Pulmonary artery endothelial cell (primary cell): ENCODE measurements at regions not wholly inside any gene's neighbourhood (a gene's known extent, or its start where the extent isn't known, plus 50 kb on each side); places are given as distances from the start of the nearest gene placed in this dataset.
A peak's percentile ranks its signal among the peaks of the same experiment; 100 is the strongest.
"Not testable (repeated sequence)": the region's sequence is repeated elsewhere in the genome, so short reads cannot be mapped to it uniquely, and the experiment has no call there.

Source experiments
- DNase-seq: peaks from one replicate; pipeline ENCODE4 v3.0.0-alpha.2; 2011; ENCODE audit warnings: low read depth, low spot score

DNA sequence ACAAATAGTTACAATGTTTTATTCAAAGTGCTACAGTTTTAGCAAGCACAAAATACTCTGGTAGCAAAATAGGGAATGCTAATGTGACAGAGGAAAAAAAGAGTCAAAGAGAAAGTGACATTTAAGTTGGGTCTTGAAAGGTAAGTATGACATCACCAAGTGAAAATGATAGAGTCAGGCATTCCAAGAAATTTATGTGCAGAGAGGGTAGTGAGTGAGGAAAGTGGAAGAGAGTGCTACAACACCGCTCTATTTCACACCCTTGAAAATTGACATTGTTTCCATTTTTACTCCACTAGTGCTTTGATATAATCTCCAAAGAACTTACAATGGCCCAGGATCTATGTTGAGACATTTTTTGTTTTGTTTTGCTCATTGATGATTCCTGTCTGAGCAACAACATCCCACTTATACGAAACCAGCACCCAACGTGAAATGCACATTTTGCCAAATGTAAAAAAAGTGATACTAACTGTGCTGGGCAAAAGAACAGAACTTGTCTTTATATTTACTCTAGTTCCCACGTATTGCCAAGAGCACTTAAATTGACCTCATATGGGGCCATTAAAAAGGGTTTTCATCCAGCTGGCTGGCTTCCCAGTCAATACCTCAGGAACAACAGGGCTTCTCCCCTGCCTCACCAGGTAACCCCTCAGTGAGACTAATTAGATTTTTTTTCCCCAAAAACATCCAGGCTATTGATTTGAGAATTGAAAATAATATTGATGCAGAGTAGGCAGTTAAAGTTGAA is 206.3 kb upstream of the NR5A2 start:
- no peak for DNase-seq

DNA sequence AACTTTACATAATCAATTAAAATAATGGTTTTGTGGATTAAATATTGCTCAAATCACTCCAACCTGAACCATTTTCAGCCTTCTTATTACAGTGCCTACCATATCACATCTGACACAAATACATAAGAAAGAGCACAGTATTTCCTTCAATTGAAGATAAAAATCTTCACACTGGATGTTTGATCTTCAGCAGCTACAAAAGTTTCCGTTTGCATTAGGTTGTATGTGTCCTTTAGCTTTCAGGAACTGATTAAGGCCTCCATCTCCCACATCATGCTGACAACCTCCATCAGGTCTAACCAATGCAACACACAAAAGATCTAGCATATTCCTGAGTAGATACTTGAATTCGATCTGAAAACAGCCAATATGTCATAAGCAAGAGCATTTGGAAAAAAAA is 195.1 kb upstream of the NR5A2 start:
- DNase-seq = no peak

DNA sequence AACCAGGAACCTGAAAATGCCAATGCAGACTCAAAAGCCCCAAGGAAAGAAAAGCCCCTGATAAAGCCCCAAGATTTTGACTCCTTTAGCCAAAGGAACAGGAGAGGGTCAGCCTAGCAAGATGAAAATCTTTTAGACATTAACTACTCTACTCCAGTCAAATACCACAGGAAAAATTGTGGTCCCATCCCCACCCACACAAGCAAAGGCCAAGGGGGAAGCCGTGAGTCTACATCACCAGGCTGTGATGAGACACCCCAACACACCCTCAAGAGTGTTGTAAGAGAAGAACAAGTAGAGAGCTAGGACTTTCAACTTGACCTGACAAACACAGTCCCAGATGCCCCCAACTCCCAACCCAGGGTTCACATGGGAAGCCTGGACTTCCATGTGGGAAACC is 192.8 kb upstream of the NR5A2 start:
- DNase-seq = no peak

DNA sequence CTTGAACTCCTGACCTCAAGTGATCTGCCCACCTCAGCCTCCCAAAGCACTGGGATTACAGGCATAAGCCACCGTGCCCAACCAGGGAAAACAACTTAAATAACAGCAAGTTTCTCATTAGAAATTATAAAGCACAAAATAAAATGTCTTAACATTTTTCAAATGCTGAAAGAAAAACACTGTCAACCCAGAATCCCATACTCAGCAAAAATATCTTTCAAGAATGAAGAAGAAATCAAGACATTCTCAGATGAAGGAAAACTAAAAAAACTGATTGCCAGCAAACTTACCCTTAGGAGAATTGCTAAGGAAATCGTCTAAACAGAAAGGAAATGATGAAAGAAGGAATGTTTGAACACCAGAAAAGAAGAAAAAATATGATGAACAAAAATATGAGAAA is 191.1 kb upstream of the NR5A2 start:
- no peak for DNase-seq

DNA sequence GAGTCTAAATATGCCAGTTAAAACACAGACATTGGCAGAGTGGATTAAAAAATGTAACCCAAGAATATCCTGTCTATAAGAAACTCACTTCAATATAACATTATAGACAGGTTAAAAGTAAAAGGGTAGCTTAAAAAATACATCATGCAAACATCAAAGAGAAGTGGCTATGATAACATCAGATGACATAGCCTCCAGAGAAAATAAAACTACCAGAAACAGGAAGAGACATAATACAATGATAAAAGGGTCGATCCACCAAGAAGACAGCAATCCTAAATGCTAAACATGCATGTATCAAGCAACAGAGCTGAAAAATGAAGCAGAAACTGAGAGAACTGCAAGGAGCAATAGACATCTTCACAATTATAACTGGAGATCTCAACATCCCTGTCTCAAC is 190.2 kb upstream of the NR5A2 start:
- DNase-seq = no peak

DNA sequence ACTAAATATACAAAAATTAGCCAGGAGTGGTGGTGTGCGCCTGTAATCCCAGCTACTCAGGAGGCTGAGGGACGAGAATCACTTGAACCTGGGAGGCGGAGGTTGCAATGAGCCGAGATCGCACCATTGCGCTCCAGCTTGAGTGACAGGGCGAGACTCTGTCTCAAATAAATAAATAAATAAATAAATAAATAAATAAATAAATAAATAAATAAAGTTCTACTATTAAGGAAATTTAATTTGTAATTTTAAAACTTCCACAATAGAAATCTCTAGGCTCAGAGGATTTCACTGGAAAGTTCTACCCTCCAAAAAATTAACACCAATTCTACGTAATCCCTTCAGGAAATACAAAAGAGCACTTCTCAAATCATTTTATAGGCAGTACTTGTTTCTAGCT is 187.9 kb upstream of the NR5A2 start:
- not testable (repeated sequence) for DNase-seq

DNA sequence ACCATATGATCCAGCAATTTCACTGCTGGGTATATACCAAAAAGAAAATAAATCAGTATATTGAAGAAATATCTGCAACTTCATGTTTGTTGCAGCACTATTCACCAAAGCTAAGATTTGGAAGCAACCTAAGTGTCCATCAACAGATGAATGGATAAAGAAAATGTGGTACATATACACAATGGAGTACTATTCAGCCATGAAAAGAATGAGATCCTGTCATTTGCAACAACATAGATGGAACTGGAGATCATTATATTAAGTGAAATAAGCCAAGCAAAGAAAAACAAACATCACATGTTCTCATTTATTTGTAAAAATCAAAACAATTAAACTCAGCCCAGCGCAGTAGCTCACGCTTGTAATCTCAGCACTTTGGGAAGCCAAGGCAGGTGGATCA is 184.4 kb upstream of the NR5A2 start:
- DNase-seq = not testable (repeated sequence)

DNA sequence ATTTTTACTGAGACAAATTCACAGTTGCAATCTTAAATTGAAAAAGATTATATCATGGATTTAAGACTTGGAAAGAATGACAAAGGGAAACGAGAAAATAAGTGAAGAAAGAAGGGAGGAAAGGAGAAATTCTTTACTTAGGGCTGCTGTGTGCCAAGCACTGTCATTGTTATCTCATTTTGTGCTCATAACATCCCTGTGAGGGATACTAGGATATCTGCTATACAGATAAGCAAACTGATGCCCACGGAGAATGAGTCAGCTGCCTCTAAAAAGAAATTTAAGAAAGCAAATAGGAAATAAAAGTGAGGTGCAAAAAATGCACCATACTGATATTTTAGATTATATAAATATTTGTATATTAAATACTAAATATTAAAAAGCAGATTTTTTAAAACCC is 183.6 kb upstream of the NR5A2 start:
- DNase-seq = no peak

DNA sequence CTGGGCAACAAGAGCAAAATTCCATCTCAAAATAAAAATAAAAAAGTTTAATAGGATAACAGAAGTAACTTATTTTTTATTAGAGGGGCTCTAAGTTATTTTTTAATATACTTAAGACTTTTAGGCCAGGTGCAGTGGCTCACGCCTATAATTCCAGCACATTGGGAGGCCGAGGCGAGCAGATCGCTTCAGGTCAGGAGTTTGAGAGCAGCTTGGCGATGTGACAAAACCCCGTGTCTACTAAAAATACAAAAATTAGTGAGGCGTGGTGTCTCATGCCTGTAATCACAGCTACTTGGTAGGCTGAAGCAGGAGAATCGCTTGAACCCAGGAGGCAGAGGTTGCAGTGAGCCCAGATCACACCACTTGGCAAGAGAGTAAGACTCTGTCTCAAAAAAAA is 180.5 kb upstream of the NR5A2 start:
- no peak for DNase-seq

DNA sequence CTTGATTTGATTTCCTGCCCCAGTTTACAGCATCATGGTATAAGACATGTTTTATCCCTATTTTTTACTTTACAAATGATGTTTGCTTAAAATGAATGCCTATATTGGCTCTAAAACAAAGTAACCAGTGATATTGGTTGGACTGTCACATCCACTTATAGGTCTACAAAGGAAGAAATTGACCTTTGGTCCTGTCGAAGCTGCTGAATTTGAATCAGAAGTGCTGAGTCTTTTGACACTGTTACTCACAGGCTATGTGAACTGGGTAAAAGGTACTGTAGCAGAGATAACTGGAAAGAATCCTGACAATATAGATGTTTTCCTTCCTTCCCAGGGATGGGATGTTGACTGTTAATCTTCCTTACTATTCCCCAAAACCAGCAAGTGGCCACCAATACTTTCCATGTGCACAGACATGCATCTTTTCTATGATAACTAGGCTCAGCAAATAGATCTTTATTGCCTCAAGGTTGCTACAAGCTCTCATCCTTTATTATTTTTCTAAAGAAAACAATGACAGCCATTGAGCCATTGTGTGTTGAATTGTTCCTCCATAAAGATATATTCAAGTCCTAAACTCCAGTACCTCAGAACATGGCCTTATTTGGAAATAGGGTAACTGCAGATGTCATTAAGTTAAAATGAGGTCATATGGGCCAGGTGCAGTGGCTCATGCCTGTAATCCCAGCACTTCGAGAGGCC is 175.9 kb upstream of the NR5A2 start:
- no peak for DNase-seq

DNA sequence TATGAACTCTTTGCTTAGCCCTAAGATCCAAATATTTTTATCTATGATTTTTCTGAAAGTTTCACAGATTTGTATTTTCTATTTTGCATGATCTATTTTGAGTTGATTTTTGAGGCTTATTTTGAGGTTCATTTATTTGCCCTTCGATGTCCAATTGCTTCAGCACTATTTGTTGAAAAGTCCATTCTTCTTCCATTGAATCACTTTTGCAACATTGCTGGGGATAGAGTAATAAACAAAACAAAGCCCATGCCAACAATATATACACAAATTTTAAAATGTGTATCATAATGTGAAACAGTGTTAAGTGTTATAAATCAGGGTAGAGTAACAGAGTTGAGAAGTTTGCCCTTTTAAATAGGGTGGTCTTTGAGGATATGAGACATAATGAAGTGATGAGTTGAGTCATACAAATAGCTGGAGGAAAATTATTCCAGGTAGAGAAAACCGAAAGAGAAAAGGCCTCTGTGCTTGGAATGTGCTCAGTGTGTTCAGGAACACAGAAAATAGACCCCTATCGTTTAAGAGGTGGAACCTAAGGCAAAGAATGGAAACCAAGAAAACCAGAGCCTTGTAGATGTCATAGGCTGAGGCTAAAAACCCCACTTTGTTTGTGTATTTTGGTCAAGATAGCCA is 172.7 kb upstream of the NR5A2 start:
- DNase-seq = no peak

DNA sequence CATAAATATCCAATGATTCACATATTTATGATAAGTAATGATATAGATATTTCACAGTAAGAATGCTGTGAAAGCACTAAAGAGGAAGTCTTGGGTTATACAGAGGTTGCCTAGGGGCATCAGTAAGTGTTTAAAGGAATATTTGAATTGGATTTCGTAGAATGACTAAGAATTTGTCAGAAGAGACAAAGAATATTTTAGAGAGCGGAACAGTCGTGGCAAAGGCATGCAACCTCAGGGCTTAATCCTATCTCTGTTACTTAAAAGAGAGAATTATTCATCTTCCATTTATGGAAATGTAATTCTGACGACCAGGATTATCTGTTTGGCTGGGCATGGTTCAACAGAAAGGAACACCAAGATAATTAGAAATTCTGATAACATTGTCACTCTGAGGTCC is 171.9 kb upstream of the NR5A2 start:
- no peak for DNase-seq

DNA sequence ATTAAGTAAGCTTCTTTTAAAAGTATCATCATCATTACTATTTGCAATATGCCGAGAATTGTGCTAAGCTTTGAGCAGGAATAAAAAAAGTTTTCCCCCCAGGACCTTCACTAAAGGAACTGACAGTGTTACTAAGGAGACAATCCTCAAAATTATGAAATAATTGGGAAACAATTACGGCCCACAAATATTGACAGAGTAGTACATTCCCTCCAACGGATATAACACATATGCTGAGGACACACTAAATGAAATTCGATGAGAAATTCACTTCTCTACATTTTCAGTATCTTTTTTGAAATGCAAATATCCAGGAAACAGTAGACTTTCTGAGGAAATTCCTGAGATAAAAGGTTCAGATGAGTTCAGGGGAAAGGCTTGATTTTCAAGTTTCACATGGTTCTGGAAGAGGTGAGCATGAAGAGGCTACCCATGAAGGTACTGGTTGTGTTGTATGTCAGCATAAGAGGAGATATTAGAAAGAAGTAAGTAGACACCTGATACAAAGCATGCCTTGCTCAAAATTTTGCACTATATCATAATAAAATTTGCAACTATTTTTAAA is 171.2 kb upstream of the NR5A2 start:
- no peak for DNase-seq

DNA sequence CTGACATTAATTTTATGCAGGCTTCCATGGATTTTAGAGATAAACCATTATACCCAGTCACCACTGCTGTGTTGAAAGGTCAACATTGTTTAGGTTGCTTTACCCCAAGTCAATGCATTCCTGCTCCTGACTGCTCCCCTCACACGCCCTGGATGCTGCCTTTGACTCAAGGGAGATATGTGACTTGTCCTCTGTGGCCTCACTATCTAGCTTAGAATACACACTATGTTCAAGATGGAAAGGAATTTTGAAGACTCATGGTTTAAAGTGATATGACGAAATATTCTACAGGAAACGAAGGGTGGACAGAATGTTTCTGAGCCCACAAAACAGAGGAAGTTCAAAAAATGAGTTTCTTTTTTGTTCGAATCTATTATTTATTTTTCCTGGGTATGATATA is 170.4 kb upstream of the NR5A2 start:
- no peak for DNase-seq

DNA sequence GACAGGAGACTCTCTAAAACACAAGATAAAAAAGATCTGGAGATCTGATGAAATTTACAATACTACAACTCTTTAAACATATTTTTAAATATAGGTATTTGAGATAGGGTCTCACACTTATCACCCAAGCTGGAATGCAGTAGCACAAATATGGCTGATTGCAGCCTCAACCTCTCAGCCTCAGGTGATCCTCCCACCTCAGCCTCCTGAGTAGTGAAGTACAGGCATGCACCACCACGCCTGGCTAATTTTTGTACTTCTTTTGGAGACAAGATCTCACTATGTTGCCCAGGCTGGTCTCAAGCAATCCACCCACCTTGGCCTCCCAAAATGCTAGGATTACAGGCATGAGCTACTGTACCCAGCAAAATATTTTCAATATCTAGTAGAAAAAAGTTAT is 170.0 kb upstream of the NR5A2 start:
- no peak for DNase-seq

DNA sequence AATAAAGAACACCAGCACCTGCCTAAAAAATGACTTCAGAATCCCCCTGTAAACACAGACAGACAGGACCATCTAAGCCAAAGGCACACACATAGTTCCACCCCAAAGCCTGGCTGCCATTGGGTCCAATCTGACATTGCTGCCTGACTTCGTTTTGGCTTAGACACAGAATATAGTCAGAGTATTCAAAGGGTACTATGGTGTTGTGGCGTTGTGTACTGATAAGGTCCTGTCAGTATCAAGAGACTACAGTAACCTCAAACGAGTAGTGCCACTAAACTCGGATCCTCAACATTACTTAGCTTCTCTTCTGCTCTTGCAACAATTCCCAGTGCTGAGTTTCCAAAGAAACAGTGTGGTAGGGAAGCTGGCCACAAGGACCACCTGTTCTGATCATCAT is 169.3 kb upstream of the NR5A2 start:
- no peak for DNase-seq

DNA sequence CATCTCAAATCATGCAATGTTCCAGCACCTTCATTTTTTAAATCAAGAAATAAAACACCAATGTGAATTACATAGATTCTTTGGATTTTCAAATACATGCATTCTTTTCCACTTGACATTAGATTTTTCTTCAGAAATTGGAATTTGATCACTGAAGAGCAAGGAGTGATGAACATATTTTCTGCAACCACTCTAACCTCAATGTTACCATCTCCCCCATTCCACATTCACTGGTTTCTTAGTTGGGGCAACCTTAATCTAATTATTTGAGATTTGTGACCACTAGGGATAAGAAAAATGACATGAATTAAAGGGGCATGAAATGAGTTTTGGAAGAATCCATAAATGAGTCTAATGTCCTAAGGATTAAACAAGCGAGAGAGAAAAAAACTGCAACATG is 168.7 kb upstream of the NR5A2 start:
- DNase-seq = no peak

DNA sequence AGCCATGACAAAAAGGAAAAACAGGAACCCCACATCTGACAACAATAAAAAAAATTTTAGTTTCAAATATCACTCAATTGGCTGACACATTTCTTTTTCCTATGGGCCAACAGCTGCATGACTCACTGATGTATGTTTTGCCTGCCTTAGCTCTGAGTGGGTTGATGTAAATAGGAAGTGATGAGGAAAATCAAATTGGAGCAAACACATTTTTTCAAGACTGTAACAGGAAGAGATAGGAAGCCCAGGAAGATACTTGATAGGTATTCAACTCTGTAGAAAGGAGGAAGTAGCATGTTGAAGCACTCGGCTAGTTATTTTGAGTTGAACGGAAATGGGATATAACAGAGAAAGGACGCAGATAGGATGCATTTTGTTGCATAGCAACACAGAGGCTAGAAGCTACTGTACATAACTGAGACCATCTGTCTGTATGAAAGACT is 168.0 kb upstream of the NR5A2 start:
- peak; percentile 78 for DNase-seq

DNA sequence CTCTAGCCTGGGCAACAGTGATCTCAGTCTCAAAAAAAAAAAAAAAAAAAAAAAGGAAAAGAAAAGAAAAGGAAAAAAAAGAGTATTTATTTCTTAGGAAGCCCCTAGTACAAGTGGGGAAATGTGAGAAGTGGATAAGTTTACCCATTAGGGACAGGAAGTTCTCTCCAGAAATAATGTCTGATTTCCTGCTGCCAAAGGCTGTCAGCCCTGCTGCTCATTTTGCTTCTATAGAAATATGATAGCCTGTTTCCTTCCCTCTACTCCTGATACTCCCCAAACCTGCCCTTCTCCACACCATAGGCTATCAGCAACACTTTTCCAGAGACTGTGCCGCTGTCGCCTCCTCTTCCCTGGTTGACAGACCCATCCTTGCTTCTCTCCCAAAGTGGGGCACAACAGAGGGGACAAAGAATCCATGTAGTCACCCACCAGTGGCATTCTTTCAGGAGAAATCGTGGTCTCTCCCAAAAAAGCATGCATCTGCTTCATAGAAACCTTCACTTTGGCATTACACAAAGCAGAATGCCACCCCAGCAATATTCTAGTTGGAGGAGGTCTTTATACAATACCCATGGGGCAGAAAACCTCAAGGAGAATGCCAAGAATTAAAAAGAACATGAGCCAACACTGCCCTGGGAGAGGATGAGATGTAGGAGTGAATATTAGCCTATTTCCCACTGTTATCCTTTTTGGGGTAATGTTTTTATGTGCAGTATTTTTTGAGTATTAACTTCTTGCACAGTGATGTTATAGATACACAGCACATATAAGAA is 166.3 kb upstream of the NR5A2 start:
- DNase-seq = no peak

DNA sequence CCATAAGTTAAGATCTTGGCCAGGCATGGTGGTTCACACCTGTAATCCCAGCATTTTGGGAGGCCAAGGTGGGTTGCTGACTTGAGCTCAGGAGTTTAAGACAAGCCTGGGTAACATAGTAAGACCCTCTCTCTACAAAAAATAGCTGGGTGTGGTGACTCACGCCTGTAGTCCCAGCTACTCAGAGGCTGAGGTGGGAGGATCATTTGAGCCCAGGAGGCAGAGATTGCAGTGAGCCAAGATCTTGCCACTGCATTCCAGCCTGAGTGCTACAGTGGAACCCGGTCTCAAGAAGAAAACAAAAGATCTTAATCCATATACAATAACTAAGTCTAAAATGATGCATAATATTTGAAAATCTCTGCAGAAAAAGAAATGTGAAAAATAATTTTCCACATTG is 165.5 kb upstream of the NR5A2 start:
- no peak for DNase-seq

DNA sequence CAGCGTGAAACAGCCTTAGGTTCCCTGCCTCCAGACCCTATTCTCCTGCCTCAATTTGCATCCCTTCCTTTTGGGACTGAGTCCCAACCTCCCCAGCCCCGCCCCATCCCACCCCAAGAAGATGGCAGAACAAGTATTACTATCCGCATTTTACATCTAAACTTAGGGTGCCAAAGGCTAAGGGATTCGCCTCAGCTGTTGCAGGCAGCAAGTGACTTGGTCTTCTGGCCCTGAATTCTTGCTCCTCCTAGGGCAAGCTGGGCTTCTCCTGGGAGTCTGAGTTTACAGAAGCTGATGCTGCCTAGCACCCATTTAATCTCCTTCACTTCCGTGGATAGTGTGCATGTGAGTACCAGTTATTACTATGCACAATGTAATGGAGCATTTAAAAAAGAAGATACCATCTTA is 161.3 kb upstream of the NR5A2 start:
- no peak for DNase-seq

DNA sequence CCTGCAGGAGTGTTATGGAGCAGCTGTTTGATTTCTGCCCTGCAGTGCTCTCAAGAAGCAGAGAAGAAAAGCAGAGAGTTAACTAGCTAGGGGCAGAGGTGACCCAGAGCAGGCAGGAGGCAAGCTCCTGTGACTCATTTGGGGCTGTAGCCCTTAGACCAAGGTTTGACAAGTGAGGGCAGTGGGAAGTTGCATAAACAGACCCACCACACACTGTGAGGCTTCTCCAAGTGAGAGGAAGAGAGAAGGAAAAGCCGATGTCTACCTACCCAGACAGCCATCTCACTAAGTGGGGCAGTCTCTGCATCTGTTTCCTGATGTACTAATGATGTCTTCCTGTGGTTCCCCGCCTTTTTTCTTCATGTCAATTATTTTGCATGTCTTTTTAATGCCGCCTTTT is 159.9 kb upstream of the NR5A2 start:
- no peak for DNase-seq
